CD4-positive, alpha-beta T cell treated with Interferon alpha-2 for 1 hour (primary cell): ENCODE measurements at regions not wholly inside any gene's neighbourhood (a gene's known extent, or its start where the extent isn't known, plus 50 kb on each side); places are given as distances from the start of the nearest gene placed in this dataset.

Experiments
- DNase-seq, 2 donors: peaks; one replicate each; pipeline ENCODE4 v3.0.0-alpha.2; 2020 to 2022

DNA sequence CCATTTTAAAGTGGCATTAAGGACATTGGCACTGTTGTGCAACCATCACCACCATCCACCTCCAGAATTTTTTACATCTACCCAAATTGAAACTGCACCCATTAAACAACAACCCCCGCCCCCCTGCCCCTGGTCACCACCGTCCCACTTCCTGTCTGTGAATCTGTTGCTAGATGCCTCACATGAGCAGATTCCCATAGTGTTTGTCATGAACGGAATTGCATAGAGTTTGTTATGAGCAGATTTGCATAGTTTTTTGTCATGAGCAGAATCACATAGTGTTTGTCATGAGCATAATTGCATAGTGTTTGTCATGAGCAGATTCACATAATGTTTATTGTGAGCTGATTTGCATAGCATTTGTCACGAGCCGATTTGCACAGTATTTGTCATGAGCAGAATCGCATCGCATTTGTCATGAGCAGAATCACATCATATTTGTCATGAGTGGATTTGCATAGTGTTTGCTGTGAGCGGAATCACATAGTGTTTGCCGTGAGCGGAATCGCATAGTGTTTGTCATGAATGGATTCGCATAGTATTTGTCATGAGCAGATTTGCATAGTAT, 54.0 kb upstream of the GTF3A start:
- DNase-seq, result no peak

DNA sequence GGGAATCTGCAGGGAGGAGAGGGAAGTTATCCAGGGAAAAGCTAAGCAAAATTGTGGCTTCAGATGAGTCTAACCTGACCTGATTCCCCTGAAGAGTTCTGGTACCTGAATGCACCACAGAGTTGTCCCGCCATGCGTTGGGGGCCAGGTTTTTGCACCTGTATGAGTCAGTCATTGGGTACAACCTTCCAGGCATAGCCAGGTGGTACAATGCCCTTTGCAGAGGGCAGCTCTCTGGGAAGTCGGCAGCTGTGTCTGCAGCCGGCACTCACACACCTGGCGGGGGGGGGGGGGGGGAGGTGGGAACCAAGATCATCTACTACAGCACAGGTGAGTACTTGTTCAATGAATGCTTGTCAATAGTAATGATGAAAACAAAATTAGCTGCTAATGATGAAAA, 52.5 kb upstream of the GTF3A start:
- no peak for DNase-seq

DNA sequence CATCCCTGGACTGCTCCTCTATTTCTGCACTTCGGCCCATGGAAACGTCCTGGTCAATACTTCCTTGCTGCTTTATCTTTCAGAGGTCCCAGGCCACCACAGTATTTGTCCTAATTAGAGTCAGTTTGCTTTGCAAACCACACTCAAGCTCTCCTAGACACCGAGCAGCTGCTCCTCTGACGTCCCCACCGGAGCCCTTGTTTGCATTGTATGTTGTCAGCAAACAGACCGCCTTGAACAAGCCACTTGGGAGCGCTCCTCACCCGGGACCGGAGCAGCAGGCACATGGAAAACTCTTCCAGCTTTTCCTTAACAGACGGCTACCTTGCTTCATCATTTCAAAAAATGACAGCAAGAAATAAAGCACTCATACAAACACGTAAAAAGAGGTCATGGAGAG, 51.5 kb upstream of the GTF3A start:
- DNase-seq, result no peak

DNA sequence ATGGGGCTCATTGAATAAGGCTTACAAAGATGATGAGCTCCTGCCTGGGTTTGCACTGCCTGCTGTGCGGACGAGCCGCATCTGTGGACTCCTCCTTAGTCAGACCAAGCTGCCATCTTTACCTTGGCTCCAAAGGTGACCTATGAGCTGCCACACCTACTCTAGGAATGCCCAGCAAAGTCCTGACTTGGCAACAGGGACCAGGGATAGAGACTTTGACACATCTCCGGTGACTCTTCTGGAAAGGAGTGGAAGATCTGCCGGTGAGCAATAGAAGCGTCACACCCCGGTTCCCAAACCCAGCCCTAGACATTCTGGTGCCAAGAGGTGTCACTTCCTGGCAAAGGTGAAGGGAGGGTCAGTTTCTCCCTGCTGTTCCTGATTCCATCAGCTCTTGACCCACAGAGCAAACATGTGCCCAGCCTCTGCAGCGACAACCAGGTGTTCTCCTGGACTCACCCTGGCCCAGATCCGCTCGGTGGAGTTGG, 50.2 kb upstream of the GTF3A start:
- DNase-seq, result no peak
